ENCODE measurements at regions not wholly inside any gene's neighbourhood (a gene's known extent, or its start where the extent isn't known, plus 50 kb on each side); places are given as distances from the start of the nearest gene placed in this dataset.

GRCh38 chr11:69362315-69362714 is 68.4 kb downstream of the MYEOV start:
- POLR2A ChIA-PET, result no interaction called here
- dilution Hi-C loops (cut with MboI; ENCODE audit: extremely low pct_ligation_motif_present, low sequenced_read_pairs), result no loop called here
- no TSS peak for BruUV-seq (replicated peaks)

More at GRCh38 chr11:69362315-69362714, 68.4 kb downstream of the MYEOV start:
- intact Hi-C loops (cut with micrococcal nuclease), result no loop called here
- no peaks in the 10 kb centered on the region for H3K36me3 ChIP-seq (ENCODE audit: control insufficient read depth in 2 of 2, extremely low read depth in 1 of 2, insufficient read depth in 2 of 2, low read length in 2 of 2)
- H3K27me3 ChIP-seq (ENCODE audit: control insufficient read depth in 2 of 2, insufficient read depth in 2 of 2, low read length in 2 of 2), result no peaks in the 10 kb centered on the region
- no peak overlapping the region for H3K4me2 ChIP-seq (ENCODE audit: insufficient read depth, low read length)
- DNase-seq (ENCODE audit: low read depth, low spot score) (no peak), FAIRE-seq (no peak)
- no peaks in the 10 kb centered on the region for H3K79me2 ChIP-seq (ENCODE audit: control insufficient read depth, insufficient read depth, low read length)
- no peak overlapping the region for H3K27ac ChIP-seq (ENCODE audit: insufficient read depth, low read depth, low read length)
- no peak overlapping the region for H2AFZ ChIP-seq (ENCODE audit: low read depth, low read length)
- peaks cover 21% of the 10 kb centered on the region for H3K4me1 ChIP-seq (ENCODE audit: control insufficient read depth, extremely low read depth, insufficient read depth, low read length)
- no peaks in the 10 kb centered on the region for H3K9me1 ChIP-seq (replicated peaks; ENCODE audit: control insufficient read depth, extremely low read depth, insufficient read depth, low read length)
- CTCF ChIA-PET, result interaction anchor here (0.8 to 2.5 kb wide), 3 partner anchors 10 to 69 kb away, joined by 4 to 10 read pairs (median 10); partner anchors contain the start of gene MYEOV
- H3K9ac ChIP-seq (replicated peaks; ENCODE audit: extremely low read depth, insufficient read depth, low read length), result no peak overlapping the region
- no peak overlapping the region for H3K4me3 ChIP-seq (replicated peaks in 1 of 3; ENCODE audit: insufficient read depth in 1 of 3, low read depth in 1 of 3, low read length in 3 of 3)
- TF ChIP-seq EZH2 (IDR thresholded peaks at IDR 0.05; ENCODE audit: borderline replicate concordance, low read depth, low read length, severe bottlenecking), result no peak
- TF ChIP-seq, protein P1, sequence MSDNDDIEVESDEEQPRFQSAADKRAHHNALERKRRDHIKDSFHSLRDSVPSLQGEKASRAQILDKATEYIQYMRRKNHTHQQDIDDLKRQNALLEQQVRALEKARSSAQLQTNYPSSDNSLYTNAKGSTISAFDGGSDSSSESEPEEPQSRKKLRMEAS (IDR thresholded peaks at IDR 0.05; ENCODE audit: insufficient read depth, insufficient read length), result no peak
- no peak for TF ChIP-seq POLR2A (IDR thresholded peaks at IDR 0.05; ENCODE audit: low read depth, low read length)
- TF ChIP-seq, protein P2, sequence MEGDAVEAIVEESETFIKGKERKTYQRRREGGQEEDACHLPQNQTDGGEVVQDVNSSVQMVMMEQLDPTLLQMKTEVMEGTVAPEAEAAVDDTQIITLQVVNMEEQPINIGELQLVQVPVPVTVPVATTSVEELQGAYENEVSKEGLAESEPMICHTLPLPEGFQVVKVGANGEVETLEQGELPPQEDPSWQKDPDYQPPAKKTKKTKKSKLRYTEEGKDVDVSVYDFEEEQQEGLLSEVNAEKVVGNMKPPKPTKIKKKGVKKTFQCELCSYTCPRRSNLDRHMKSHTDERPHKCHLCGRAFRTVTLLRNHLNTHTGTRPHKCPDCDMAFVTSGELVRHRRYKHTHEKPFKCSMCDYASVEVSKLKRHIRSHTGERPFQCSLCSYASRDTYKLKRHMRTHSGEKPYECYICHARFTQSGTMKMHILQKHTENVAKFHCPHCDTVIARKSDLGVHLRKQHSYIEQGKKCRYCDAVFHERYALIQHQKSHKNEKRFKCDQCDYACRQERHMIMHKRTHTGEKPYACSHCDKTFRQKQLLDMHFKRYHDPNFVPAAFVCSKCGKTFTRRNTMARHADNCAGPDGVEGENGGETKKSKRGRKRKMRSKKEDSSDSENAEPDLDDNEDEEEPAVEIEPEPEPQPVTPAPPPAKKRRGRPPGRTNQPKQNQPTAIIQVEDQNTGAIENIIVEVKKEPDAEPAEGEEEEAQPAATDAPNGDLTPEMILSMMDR (IDR thresholded peaks at IDR 0.05; ENCODE audit: extremely low read depth in 1 of 2, insufficient read depth in 1 of 2, low read depth in 1 of 2, low read length in 2 of 2), result no peak
- no peak for TF ChIP-seq MYC (IDR thresholded peaks at IDR 0.05; ENCODE audit: low read depth, low read length)
- TF ChIP-seq POLR2AphosphoS5 (IDR thresholded peaks at IDR 0.05; ENCODE audit: insufficient read depth, low read depth, low read length), result no peak
- no peak for TF ChIP-seq JUN (IDR thresholded peaks at IDR 0.05; ENCODE audit: borderline replicate concordance, insufficient read depth, insufficient read length, low read depth)
- TF ChIP-seq GATA2 (IDR thresholded peaks at IDR 0.05; ENCODE audit: insufficient read depth, insufficient read length, low read depth, low read length), result no peak
- no peak for TF ChIP-seq FOS (IDR thresholded peaks at IDR 0.05; ENCODE audit: borderline replicate concordance, insufficient read depth, low read length)
- H3K9me3 ChIP-seq (replicated peaks; ENCODE audit: control insufficient read depth, insufficient read depth, low read length), result no peaks in the 10 kb centered on the region
- H4K20me1 ChIP-seq (replicated peaks; ENCODE audit: control insufficient read depth, extremely low read depth, insufficient read depth, low read length), result no peaks in the 10 kb centered on the region
